Activated naive CD8-positive, alpha-beta T cell treated with anti-CD3 and anti-CD28 coated beads, Interleukin-2, amount 10 ng/mL, durations not matched to agents 7 days and 5 days (primary cell): ENCODE measurements at regions not wholly inside any gene's neighbourhood (a gene's known extent, or its start where the extent isn't known, plus 50 kb on each side); places are given as distances from the start of the nearest gene placed in this dataset.

ENCODE experiments used
- ATAC-seq: fragments of 150-1000 bp; cut with Tn5 transposase; one replicate; pipeline ENCODE4 v1.10.0; 2021; ENCODE audit warnings: low read depth, moderate library complexity
- POLR2A ChIA-PET: fragments of 350-600 bp; sonication (Branson Sonifier 250); formaldehyde crosslinking; loops from one replicate; lab custom pipeline; 2021; ENCODE audit warnings: antibody characterized with exemption; lab: Charles Lee
- DNase-seq: peaks from one replicate; pipeline ENCODE4 v3.0.0; 2021
- H3K27ac Mint-ChIP-seq: one replicate; pipeline ENCODE4 v1.8.0; 2022; ENCODE audit warnings: mild to moderate bottlenecking, mixed read lengths
- H3K27me3 Mint-ChIP-seq: one replicate; pipeline ENCODE4 v1.8.0; 2022; ENCODE audit warnings: mild to moderate bottlenecking, moderate library complexity, mixed read lengths
- H3K36me3 Mint-ChIP-seq: one replicate; pipeline ENCODE4 v1.8.0; 2021; ENCODE audit warnings: mild to moderate bottlenecking, mixed read lengths
- H3K4me1 Mint-ChIP-seq: one replicate; pipeline ENCODE4 v1.8.0; 2021; ENCODE audit warnings: mixed read lengths
- H3K4me3 Mint-ChIP-seq: one replicate; pipeline ENCODE4 v1.8.0; 2022; ENCODE audit warnings: mild to moderate bottlenecking, moderate library complexity, mixed read lengths
- H3K9me3 Mint-ChIP-seq: one replicate; pipeline ENCODE4 v1.8.0; 2021; ENCODE audit warnings: mixed read lengths

- H3K9me3 Mint-ChIP-seq = peaks cover 1% of the 10 kb centered on the region
- H3K27me3 Mint-ChIP-seq = no peaks in the 10 kb centered on the region
- no peak for ATAC-seq
- peak overlapping the region; percentile 74 for H3K27ac Mint-ChIP-seq
- DNase-seq = no peak
- H3K4me1 Mint-ChIP-seq = peaks cover 58% of the 10 kb centered on the region
- H3K36me3 Mint-ChIP-seq = peaks cover 2% of the 10 kb centered on the region
- H3K4me3 Mint-ChIP-seq = peak overlapping the region; percentile 65
- POLR2A ChIA-PET = interaction anchor here (1.1 to 5.4 kb wide), 8 partner anchors 10 to 241 kb away, joined by 3 to 79 read pairs (median 6); partner anchors contain the start of genes FAM98B and RASGRP1
Measured at GRCh38 chr15:38695249-38696108, 130.9 kb upstream of the RASGRP1 start.

GRCh38 chr15:38696109-38696727, 131.6 kb upstream of the RASGRP1 start:
- POLR2A ChIA-PET = interaction anchor here (1.1 to 5.4 kb wide), 9 partner anchors 11 to 242 kb away, joined by 3 to 79 read pairs (median 4); partner anchors contain the start of genes FAM98B and RASGRP1
- Mint-ChIP-seq H3K9me3 (peaks cover 1% of the 10 kb centered on the region), H3K4me3 (peak overlapping the region; percentile 65), H3K36me3 (peaks cover 2% of the 10 kb centered on the region), H3K27ac (peak overlapping the region; percentile 74), H3K4me1 (peaks cover 54% of the 10 kb centered on the region), H3K27me3 (no peaks in the 10 kb centered on the region)
- ATAC-seq (peak; percentile 94), DNase-seq (peak; percentile 68)

- peak overlapping the region; percentile 74 for H3K27ac Mint-ChIP-seq
- ATAC-seq (no peak), DNase-seq (no peak)
- H3K27me3 Mint-ChIP-seq = no peaks in the 10 kb centered on the region
- H3K9me3 Mint-ChIP-seq = peaks cover 1% of the 10 kb centered on the region
- peaks cover 2% of the 10 kb centered on the region for H3K36me3 Mint-ChIP-seq
- H3K4me1 Mint-ChIP-seq = peaks cover 54% of the 10 kb centered on the region
- POLR2A ChIA-PET = interaction anchor here (0.9 to 5.4 kb wide), 11 partner anchors 11 to 446 kb away, joined by 3 to 79 read pairs (median 4); partner anchors contain the start of genes FAM98B and RASGRP1
- peak overlapping the region; percentile 65 for H3K4me3 Mint-ChIP-seq
Measured at GRCh38 chr15:38696790-38697495, 132.3 kb upstream of the RASGRP1 start.

- DNase-seq (no peak), ATAC-seq (no peak)
- Mint-ChIP-seq H3K9me3 (peaks cover 1% of the 10 kb centered on the region), H3K36me3 (peaks cover 2% of the 10 kb centered on the region), H3K4me1 (peaks cover 54% of the 10 kb centered on the region), H3K27ac (peak overlapping the region; percentile 72), H3K4me3 (peak overlapping the region; percentile 31), H3K27me3 (no peaks in the 10 kb centered on the region)
- POLR2A ChIA-PET = interaction anchor here (0.6 to 5.4 kb wide), 11 partner anchors 8 to 1234 kb away, joined by 3 to 79 read pairs (median 4); partner anchors contain the start of genes FAM98B and RASGRP1
Measured at GRCh38 chr15:38698254-38698653, 133.6 kb upstream of the RASGRP1 start.

GRCh38 chr15:38699633-38700230, 135.1 kb upstream of the RASGRP1 start:
- peaks cover 51% of the 10 kb centered on the region for H3K4me1 Mint-ChIP-seq
- H3K36me3 Mint-ChIP-seq = no peaks in the 10 kb centered on the region
- peak; percentile 58 for DNase-seq
- POLR2A ChIA-PET = interaction anchor here (0.8 to 5.4 kb wide), 8 partner anchors 8 to 259 kb away, joined by 3 to 79 read pairs (median 8); partner anchors contain the start of genes FAM98B and RASGRP1
- H3K9me3 Mint-ChIP-seq = no peaks in the 10 kb centered on the region
- H3K4me3 Mint-ChIP-seq = peak overlapping the region; percentile 1
- H3K27me3 Mint-ChIP-seq = peaks cover 6% of the 10 kb centered on the region
- H3K27ac Mint-ChIP-seq = peak overlapping the region; percentile 75
- peak; percentile 45 for ATAC-seq

GRCh38 chr15:38701149-38701548, 136.5 kb upstream of the RASGRP1 start:
- Mint-ChIP-seq H3K27ac (no peak overlapping the region), H3K27me3 (peaks cover 6% of the 10 kb centered on the region), H3K9me3 (no peaks in the 10 kb centered on the region), H3K36me3 (no peaks in the 10 kb centered on the region), H3K4me1 (peaks cover 39% of the 10 kb centered on the region), H3K4me3 (no peak overlapping the region)
- POLR2A ChIA-PET = interaction anchor here (1.0 kb wide), 1 partner anchor 247 kb away, joined by 3 read pairs; the partner anchor contains the start of gene FAM98B
- DNase-seq (no peak), ATAC-seq (no peak)

GRCh38 chr15:38702178-38702912, 137.7 kb upstream of the RASGRP1 start:
- ATAC-seq (no peak), DNase-seq (no peak)
- peaks cover 27% of the 10 kb centered on the region for H3K4me1 Mint-ChIP-seq
- no peak overlapping the region for H3K27ac Mint-ChIP-seq
- no peak overlapping the region for H3K4me3 Mint-ChIP-seq
- no peaks in the 10 kb centered on the region for H3K36me3 Mint-ChIP-seq
- no peaks in the 10 kb centered on the region for H3K9me3 Mint-ChIP-seq
- H3K27me3 Mint-ChIP-seq = peaks cover 8% of the 10 kb centered on the region
- POLR2A ChIA-PET = no interaction called here

GRCh38 chr15:38705436-38706219, 141.0 kb upstream of the RASGRP1 start:
- ATAC-seq (no peak), DNase-seq (no peak)
- H3K9me3 Mint-ChIP-seq = no peaks in the 10 kb centered on the region
- POLR2A ChIA-PET = no interaction called here
- H3K27me3 Mint-ChIP-seq = peaks cover 14% of the 10 kb centered on the region
- peaks cover 4% of the 10 kb centered on the region for H3K4me1 Mint-ChIP-seq
- no peak overlapping the region for H3K27ac Mint-ChIP-seq
- no peak overlapping the region for H3K4me3 Mint-ChIP-seq
- H3K36me3 Mint-ChIP-seq = no peaks in the 10 kb centered on the region

- Mint-ChIP-seq H3K27me3 (peaks cover 18% of the 10 kb centered on the region), H3K36me3 (no peaks in the 10 kb centered on the region)
- POLR2A ChIA-PET = interaction anchor here (1.2 kb wide), 1 partner anchor 7 kb away, joined by 3 read pairs; no protein-coding TSS in a partner anchor
Measured at GRCh38 chr15:38706956-38707355, 142.3 kb upstream of the RASGRP1 start.

GRCh38 chr15:38707802-38708671, 143.4 kb upstream of the RASGRP1 start:
- DNase-seq (no peak), ATAC-seq (peak; percentile 67)
- Mint-ChIP-seq H3K36me3 (no peaks in the 10 kb centered on the region), H3K9me3 (no peaks in the 10 kb centered on the region), H3K27ac (no peak overlapping the region), H3K4me1 (peaks cover 4% of the 10 kb centered on the region), H3K4me3 (no peak overlapping the region), H3K27me3 (peaks cover 18% of the 10 kb centered on the region)
- POLR2A ChIA-PET = interaction anchor here (1.2 kb wide), 1 partner anchor 8 kb away, joined by 3 read pairs; no protein-coding TSS in a partner anchor

More at GRCh38 chr15:38706956-38707355, 142.3 kb upstream of the RASGRP1 start:
- DNase-seq (no peak), ATAC-seq (no peak)
- H3K9me3 Mint-ChIP-seq = no peaks in the 10 kb centered on the region
- H3K27ac Mint-ChIP-seq = no peak overlapping the region
- peaks cover 4% of the 10 kb centered on the region for H3K4me1 Mint-ChIP-seq
- H3K4me3 Mint-ChIP-seq = no peak overlapping the region
